ENCODE measurements at regions not wholly inside any gene's neighbourhood (a gene's known extent, or its start where the extent isn't known, plus 50 kb on each side); places are given as distances from the start of the nearest gene placed in this dataset.

DNA sequence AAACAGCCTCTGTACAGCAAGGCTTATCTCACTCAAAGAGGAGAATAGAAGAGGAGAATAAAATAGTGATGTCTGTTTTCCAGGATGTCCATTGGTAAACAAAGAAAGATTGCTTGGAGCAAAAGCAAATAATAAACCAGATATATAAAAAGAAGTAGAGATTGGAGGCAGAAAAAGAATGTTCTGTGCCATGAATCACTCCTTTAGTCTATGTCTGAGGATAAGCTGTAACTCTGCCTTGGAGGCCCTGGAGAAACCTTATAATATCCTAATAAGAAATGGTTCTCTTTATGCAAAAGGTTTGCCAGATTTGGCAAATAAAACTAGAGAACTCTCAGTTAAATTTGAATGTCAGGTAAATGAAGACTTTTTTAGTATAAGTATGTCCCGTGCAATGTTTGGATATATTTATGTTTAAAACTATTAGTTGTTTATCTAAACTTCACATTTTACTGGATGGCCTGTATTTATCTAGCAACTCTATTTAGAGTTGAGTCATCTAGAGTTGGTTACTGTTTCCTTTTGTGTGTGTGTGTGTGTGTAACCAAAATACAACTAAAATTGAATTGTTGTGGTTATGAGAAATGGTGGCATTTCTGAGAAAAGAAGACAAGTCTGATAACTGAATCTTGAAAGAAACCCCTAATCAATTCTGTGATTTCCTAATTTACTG is 510.3 kb upstream of the SETBP1 start:
- DNase-seq = no peak

DNA sequence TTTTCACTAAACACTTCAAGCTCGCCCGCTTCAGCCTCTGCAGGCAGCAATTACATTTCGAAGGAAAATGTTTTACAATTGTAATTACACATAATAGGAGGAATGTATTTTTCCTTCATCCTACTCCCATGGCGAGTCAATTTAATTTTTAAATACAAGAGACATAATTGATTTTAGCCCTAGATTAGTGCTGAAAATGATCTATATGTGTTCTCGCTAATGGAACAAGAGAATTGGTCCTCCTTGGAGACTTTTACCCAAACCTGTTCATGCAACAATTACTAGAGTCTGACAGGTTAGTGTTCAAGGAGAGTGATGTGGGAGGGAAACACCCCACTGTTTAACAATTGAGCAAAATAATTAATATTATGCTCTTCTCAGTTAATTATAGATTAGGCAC is 509.4 kb upstream of the SETBP1 start:
- no peak for DNase-seq

DNA sequence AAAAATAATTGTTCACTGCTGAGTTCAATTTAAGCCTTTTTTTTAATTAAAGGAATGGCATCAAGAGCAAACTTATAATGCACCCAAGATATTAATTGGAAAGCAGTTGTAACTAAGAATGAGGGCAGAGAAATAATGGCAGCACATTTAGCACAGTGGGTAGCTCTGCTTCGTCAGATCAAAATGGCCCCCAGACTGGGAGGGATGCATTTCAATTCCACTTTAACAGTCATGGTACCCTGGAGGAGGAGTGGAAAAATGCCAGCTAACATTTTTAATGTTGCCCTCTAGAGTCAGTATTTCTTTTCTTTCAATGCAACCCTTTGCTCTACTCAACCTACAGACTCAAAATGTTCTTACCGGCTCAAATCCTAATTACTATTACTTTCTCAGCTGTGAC is 504.8 kb upstream of the SETBP1 start:
- no peak for DNase-seq

DNA sequence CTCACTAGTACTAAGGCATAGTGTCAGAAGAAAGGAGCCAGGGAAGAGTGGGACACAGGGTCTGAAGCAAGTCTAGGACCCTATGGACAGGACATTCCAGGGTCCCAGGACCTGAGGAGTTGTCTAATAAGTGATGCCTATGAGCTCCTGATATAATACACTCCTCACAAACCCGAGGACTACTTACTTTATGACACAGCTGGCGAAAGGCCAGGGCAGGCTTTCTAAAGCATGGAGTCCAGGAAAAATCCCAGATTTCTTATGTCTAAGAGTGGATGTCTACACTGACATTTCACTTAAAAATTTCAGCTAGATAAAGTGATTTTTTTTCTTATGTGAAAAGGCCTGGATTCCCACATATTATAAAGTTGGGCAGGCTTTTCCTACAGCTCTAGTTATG is 502.2 kb upstream of the SETBP1 start:
- no peak for DNase-seq

DNA sequence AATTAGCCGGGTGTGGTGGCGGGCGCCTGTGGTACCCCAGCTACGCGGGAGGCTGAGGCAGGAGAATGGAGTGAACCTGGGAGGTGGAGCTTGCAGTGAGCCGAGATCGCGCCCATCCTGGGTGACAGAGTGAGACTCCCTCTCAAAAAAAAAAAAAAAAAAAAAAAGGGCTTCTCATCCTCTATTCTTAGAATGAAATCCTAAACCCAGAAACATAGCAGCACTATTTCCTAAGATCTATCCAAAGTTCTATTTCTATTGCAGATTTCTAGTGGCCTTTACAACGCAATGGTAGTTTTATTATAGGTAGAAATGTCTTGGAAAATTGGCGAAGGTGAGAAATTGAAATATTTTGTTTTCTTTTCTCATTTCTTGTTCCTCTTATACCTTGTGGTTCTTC is 501.0 kb upstream of the SETBP1 start:
- DNase-seq = no peak

DNA sequence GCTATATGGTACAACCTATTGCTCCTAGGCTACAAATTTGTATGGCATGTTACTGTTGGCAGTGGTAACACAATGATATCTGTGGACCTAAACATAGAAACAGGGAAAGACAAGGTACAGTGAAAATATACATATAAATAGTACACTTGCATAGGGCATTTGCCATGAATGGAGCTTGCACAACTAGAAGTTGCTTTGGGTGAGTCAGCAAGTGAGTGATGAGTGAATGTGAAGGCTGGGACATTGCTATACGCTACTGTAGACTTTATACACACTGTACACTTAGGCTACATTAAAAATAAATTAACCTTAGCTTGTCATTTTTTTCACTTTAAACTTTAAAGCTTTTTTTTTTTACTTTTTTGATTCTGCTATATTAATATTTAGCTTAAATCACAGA is 500.0 kb upstream of the SETBP1 start:
- DNase-seq = no peak

DNA sequence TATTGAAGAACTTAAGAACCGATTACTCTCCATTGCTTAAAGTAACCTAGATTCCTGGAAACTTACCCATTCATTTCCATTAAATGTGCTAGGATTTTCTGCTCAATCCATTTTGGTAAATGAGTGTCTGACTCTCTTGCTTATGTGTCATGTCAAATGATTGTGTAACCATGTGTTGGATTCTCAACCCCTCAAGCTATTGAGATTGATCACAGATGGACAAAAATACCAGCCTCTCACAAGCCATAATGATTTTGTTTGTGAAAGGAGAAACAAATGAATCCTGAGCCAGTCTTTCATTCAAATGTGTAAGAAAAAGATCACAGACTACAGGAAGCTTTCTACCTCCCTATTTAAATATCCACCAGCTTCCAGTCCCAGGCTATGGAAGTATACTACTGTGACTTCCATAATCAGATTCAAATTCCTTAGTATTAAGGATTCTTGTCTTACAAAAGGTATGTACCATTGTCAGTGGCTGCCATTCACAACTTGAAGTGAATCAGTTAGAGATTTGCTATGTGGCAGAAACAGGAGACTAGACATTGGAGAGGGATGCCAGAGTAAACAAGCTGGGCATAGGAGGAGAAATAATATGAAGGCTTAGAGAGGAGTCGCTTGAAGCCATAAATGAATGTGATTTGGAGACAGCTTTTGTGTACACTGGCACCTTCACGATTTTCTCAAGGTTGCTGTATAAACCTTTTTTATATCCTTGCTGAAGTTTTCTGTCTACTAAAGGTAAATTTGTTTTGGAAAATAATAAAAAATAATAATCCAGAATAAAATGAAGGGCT is 498.5 kb upstream of the SETBP1 start:
- no peak for DNase-seq

DNA sequence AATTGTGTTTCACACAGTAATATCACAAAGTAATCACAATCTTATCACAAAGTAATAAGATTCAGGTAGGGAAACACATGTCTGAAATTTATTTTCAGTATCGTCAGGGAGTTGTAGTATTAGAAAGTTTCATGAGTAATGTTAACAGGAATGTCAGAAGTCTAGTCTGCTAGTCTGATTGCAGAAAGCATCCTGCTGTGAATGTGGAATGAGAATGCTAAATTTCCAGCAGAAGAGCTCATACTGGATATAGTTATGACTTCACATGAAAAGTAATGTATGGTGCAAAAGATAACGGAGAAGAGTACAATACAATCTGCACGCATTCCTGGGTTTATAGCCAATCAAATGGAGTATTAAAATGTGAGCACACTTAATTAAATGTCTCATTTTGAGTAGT is 494.7 kb upstream of the SETBP1 start:
- DNase-seq = no peak

DNA sequence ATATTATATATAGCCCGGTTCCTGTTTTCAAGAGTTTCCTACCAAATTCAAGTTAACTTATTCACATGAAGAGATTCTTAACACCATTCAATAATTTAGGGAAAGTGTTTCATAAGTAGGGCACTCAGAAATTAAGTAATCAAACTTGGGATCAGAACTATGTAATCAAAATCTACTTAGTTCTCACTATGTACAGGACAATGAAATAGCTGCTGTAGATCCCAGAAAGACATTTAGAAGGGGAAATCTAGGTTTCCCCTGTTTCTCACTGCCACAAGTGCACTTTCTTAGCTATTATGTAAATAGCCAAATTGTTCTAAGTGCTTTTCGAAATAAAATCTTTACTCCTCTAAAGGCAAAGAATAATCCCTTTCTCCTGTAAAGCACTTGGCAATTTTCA is 493.6 kb upstream of the SETBP1 start:
- no peak for DNase-seq

DNA sequence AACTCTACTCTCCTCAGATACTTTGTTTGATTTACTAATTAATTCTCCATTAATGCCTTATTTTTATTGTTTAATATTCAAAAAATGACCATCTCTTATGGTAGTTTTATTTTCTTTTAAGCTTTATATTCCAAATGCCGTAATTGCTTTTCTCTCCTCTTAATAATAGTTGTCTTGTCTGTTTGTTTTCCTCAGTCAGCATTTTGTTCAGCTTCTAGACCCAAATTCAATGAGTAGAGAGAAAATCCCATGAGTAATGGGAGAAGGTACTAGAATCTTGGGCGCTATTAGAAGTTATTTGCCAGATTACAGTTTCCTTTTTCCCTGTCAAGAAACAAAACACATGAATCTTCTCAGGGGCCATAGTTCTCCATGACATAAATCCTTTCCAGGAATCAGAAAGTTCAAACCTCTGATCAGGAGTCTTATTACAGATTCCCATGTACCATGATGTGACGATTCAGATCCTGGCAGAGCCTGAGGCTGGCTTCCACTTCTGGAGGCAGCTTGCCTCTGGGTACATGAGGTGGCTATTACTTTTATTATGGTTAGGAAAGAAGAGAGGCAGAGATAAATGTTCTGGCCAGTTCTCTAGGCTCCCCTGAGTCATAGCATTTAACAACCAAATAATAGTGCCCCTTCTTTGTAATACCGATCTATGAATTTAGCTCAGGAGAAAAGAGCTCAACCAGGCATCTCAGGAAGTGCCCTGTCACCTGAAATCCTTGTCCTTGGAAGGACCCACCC is 485.1 kb upstream of the SETBP1 start:
- DNase-seq = no peak

DNA sequence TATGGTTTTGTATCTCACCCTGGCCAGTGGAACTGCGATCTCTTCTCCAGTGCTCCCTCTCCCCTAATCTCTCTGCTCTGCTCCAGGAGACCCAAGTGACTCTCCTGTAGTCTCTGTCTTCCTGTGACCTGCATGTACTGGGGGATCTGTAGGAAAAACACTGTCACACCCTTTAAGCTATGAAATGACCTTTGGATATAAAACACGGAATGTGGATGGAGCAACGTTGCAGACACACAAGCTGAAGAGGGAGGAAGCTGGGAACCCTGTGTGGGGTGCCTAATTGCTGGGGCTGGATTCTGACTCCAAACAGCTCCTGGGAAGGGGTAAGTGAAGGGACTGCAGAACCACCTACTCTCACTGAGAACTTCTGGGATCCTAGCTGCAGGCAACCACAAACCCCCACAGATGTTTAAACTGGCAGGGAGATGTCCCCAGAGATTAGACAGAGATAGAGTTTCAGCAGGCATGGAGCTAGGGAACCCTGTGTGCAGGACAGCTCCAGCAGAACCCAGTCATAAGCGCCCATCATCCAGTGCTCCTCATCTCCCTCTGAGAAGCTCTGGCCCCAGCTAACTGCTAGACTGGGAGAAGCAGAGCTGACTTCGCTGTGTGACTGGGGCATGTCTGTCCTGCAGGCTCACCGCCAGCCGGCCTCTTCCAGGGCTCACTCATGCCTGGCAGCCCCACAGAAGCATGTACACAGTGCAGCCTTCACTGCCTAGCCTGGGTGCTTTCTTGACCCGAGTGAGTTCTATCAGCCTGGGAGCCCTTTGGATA is 482.7 kb upstream of the SETBP1 start:
- no peak for DNase-seq

DNA sequence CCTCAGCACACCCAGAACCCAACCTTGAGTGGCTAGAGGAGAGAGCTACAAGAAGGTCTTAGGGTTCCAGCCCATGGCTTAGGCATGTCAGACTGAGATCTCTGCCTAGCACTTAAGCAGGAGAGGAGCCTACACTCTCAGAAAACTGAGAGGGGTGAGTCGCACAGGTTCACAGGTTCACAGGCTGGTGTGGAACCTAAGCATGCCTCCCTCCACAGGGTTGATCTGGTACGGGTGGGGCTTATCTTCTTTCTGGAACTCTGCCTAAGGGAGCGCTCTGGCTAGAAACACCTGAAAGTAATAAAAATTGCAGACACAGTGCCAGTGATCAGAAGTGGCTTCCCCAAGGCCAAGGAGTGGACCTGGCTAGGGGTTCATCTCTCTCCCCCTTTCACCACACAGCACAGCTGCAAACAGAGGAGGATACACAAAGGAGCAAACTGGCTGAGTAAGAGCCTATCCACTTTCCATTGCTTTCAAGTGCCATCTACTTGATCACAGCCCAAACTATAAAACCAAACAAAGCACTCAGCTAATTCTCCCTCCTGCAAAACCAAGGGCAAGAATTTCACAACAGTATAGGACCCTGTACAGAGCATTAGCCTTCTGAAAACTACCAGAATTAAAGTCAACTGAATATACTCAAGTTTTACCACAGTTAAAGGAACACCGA is 481.9 kb upstream of the SETBP1 start:
- no peak for DNase-seq

DNA sequence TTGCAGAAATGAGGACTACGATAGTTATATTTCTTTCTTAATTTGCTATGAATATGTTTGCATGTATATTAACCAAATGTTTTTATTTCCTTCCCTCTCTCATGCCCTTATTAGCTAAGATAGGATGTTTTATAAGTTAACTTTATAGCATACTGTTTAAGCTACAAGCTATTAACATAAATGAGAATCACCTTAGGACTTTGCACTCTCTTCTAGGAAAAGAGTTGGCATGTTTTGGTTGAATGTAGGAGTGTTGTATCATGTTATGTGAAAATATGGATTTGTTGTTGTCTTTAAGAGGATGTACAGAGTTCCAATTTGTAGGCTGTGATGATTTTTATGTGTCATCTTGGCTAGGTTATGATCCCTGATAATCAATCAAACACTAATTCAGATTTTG is 467.4 kb upstream of the SETBP1 start:
- DNase-seq = no peak

DNA sequence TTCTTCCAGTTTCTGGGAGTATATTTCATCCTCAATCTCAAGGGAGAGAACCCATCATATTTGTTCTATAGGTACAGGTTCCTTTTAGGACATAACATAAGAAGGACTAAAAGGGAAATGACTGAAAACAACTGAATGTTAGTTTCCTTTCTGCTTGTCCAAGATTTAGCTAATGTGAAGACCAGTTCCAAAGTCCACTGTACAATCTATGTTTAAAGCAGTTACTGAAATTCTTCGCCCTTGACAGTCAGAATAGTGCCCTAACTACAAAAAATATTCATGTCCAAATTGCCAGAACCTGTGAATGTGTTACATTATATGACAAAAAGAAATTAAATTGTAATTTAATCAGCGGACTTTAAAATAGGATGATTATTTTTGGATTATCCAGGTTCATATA is 466.3 kb upstream of the SETBP1 start:
- DNase-seq = no peak

DNA sequence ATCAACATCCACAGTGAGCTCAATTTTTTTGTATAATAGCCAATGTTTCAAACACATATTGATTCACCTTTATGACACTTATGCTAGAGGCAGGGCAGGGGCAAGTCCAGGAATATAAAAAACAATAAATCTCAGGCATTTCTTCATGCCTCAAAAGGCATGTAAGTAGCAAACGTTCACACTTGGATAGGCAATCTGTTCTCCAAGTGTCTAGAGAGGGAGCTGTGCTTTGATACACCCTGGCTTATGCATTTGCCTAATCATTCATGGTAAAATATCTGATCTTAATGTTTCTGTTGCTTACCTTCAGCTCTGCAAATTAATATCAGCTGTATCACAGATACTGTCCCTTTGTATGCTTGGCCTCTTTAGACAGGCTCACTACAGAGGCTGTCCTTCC is 464.5 kb upstream of the SETBP1 start:
- no peak for DNase-seq

DNA sequence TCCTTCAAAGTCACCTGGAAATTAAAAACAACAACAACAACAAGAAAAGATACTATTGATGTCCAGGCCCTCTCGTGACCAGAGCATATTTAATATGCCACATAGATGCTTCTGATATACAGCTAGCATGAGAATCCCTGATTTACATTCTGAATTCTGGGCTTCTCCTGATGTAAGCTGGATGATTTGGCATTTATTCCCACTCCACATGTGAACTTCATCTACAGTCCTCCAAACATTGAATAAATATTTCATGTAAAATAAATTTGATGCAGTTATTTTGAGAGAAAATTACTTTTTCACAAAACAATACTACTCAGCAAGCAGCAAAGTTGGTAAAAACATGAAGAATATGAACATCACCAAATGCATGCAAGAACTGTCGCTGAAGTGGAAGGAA is 453.2 kb upstream of the SETBP1 start:
- no peak for DNase-seq

DNA sequence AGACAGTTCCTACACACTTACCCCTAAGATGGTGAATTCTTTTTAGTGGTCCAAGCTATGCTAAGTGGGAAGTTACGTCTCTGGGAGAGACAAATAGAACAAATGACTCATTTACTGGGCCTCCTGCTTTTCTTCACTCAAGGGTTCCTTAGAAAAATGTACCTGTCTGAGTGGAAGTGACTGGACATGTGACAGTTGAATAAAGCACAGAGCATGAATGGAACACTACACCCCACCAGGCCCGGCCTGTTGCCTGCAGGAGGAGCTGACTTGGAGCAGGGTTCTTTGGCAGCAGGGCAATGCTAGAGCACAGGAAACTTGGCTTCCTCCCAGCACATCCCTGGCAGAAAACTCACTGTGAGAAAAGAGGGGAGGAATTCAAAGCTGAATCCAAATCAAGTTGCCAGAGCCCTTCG is 451.0 kb upstream of the SETBP1 start:
- DNase-seq = no peak

DNA sequence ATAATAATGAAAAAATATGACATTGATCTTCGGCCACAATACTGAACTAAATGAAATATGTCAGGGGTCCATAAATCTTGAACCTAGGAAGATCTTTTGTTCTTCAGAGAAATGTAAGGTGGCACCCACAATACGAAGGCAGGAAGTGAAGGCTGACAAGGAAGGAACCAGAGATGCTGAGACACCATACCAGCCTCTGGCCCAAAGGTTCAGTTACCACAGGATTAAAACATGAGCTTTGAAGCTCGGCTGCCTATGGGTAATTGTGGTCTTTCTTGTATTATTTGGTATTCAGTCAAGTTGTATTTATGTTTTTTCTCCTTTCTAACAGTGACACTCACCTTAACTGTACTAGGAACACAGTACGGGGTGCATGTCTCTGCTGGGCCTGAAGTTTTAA is 448.8 kb upstream of the SETBP1 start:
- no peak for DNase-seq

DNA sequence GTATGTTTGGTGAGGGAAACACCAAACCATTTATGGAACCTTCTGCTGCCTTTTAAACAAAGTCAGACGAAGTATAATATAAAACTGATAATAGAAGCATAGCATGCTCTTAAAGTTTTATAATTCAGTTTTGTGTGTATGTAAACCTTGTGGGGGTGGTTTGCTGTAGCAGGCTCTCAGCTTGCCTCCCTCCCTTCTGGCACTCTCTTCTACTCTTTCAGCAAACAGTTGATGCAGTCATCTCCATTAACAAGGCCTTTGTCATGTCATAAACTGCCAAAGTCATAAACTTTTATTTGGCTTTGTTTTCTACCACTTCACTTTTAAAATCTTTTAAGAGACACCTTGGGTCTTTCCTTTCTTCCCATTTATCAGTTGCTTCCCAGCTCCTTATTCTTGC is 448.2 kb upstream of the SETBP1 start:
- no peak for DNase-seq

DNA sequence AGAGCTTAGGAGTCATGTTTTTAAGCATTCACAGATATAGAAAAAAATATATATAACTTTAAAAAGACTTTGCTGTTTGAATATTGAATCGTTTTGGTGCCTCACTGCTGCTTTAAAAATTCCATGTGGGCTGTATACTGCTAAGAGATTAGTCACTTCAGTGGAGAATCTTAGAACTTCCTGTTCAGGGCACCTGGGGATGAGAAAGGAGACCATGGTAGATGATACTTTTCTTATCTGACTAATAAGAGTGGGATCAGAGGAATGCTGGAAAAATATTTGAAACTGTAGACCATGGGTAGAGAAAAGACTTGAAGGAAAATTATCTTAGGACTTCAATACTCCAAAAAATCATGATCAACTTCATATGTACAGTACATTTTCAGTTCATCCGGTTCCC is 442.2 kb upstream of the SETBP1 start:
- no peak for DNase-seq

DNA sequence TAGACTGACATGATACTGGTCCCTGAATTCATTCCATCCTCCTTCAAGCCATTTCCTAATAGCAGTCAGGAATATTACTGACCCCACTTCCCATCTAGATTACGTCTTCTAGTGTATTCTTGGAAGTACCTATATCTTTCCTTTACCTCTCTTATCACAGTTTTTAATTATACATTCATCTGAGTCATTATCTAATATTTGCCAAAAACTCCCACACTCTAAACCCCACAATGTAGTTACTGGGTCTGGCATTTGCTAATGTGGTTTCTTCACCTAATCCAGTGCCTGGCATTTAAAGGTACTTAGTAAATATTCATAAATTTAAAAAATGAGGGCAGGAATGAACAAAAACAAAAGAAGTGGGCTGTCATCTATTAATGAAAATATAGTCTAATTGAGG is 441.8 kb upstream of the SETBP1 start:
- DNase-seq = no peak

DNA sequence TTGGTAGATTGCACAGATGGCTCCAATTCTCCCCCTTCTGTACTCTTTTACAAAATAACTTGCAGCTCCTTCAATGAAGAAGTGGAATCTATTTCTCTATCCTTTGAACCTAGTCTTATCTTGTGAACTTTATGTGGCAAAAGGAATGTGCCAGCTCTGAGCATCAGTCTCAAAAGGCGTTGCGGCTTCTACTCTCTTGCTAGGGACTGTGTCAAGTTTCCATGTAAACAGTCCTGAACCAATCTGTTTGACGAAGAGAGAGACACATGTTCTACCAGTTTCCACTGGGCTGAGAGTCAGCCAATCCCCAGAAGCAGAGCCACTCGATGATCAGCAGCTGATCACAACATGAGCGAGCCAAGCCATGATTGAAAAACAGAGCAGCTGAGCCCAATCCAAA is 439.7 kb upstream of the SETBP1 start:
- DNase-seq = no peak

DNA sequence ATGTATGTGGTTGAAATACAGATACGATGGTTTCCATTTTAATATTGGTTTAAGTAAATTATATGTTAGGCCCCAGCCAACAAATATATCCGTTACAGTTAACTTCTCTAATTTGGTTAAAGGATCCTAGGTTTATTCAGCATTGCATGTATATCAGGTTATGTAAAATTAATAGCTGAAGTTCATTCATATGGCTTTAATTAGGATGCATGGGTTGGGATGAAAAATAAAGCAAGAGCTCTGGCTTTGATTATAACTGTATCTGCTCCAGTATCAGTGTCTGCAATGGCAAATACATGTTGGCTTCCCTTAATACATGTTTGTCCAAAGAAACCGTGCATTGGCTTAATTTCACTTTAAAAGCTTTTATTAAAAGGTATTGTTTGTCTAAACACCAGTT is 435.7 kb upstream of the SETBP1 start:
- no peak for DNase-seq
